CD4-positive, CD25-positive, alpha-beta regulatory T cell (primary cell): ENCODE measurements at regions not wholly inside any gene's neighbourhood (a gene's known extent, or its start where the extent isn't known, plus 50 kb on each side); places are given as distances from the start of the nearest gene placed in this dataset.

Source experiments
- ATAC-seq, 2 donors: fragments of 150-1000 bp; cut with Tn5 transposase; one replicate each; pipeline ENCODE4 v1.10.0; 2021; ENCODE audit warnings: low read depth in 2 of 2, moderate number of reproducible peaks in 2 of 2, moderate library complexity in 1 of 2
- DNase-seq, 3 donors: peaks; one replicate each; pipeline versions ENCODE4 v3.0.0 to v3.0.0-alpha.2; 2012 to 2022; ENCODE audit warnings: mixed read lengths in 1 of 3
- H3K27ac ChIP-seq: one replicate; pipeline ENCODE4 v1.7.0; 2013; ENCODE audit warnings: mild to moderate bottlenecking, low read length; ENCODE audit not compliant: insufficient read depth, poor library complexity, severe bottlenecking
- H3K27me3 ChIP-seq: one replicate; pipeline ENCODE4 v1.7.0; 2013; ENCODE audit warnings: low read length; ENCODE audit not compliant: control insufficient read depth, insufficient read depth
- H3K36me3 ChIP-seq: one replicate; pipeline ENCODE4 v1.7.0; 2013; ENCODE audit warnings: mild to moderate bottlenecking, low read length, moderate library complexity; ENCODE audit not compliant: control insufficient read depth, insufficient read depth
- H3K4me1 ChIP-seq: 2 replicates; pipeline ENCODE4 v1.7.0; 2013; ENCODE audit warnings: mild to moderate bottlenecking, low read length; ENCODE audit not compliant: insufficient read depth, control insufficient read depth, poor library complexity, severe bottlenecking
- H3K4me3 ChIP-seq: one replicate; pipeline ENCODE4 v1.7.0; 2013; ENCODE audit warnings: low read depth, mild to moderate bottlenecking, low read length, moderate library complexity
- H3K9me3 ChIP-seq, 2 experiments: 1 replicate in 1 of 2; 2 replicates in 1 of 2; pipeline ENCODE4 v1.7.0; 2013; ENCODE audit warnings: low read length in 2 of 2, mild to moderate bottlenecking in 1 of 2, moderate library complexity in 1 of 2; ENCODE audit not compliant: control insufficient read depth in 2 of 2
- H3K27ac Mint-ChIP-seq, 3 donors: one replicate each; pipeline ENCODE4 v1.8.0; 2020 to 2022; ENCODE audit warnings: mild to moderate bottlenecking in 3 of 3, mixed read lengths in 3 of 3, moderate library complexity in 2 of 3
- H3K27me3 Mint-ChIP-seq: one replicate; pipeline ENCODE4 v1.8.0; 2022; ENCODE audit warnings: mild to moderate bottlenecking, mixed read lengths
- H3K36me3 Mint-ChIP-seq: one replicate; pipeline ENCODE4 v1.8.0; 2020; ENCODE audit warnings: mixed read lengths
- H3K4me1 Mint-ChIP-seq, 4 donors: one replicate each; pipeline ENCODE4 v1.8.0; 2020 to 2022; ENCODE audit warnings: mixed read lengths in 4 of 4, mild to moderate bottlenecking in 1 of 4
- H3K4me3 Mint-ChIP-seq, 4 donors: one replicate each; pipeline ENCODE4 v1.8.0; 2020 to 2022; ENCODE audit warnings: mild to moderate bottlenecking in 4 of 4, mixed read lengths in 4 of 4, moderate library complexity in 3 of 4
- H3K9me3 Mint-ChIP-seq, 7 donors: one replicate each; pipeline ENCODE4 v1.8.0; 2020 to 2022; ENCODE audit warnings: mixed read lengths in 7 of 7, mild to moderate bottlenecking in 3 of 7, moderate library complexity in 2 of 7

DNA sequence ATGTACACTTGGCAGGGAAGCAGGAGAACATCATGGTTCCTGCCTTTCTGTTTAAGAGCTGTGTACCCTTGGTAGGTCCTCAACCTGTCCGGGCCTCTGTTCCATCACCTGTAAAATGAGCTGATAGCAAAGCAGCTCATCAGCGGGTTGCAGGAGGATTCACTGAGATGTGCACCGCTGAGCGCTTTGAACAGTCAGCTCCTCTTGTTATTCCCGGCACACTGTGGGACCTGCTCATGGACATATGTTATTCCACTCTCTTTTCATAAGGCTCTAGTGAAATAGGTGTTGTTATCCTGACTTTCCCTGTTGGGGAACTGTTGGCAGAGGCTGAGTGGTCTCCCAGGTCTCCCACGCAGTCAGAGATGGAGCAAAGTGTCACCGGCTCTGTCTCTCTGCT, 497.5 kb upstream of the ZMIZ1 start:
- no peak overlapping the region for H3K27ac ChIP-seq
- no peak for ATAC-seq
- peaks cover 5% of the 10 kb centered on the region for H3K27me3 Mint-ChIP-seq

DNA sequence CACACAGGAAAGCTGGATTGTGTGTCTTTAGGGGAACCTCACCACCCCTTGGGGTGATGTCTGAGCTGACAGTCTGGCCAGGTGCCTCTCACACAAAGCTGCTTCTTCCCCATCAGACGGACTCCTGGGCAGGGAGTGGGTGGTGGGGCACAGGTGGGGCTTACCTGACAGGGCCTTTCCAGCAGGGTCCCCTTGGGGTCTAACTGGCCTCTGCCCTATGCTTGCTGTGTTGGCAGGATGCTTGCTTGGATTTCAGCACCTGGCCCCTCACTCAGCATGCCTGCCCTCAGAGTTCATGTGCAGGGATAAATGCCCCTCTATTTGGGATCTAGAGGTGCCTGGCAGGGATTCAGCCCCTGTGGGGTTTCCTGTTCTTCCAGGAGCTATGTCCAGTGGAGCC, 496.9 kb upstream of the ZMIZ1 start:
- Mint-ChIP-seq H3K27me3 (peaks cover 5% of the 10 kb centered on the region), H3K9me3 (no peaks in the 10 kb centered on the region), H3K36me3 (no peaks in the 10 kb centered on the region), H3K4me1 (no peaks in the 10 kb centered on the region), H3K4me3 (no peak overlapping the region), H3K27ac (no peak overlapping the region)
- ATAC-seq (no peak), DNase-seq (no peak)
- Histone ChIP-seq H3K27ac (no peak overlapping the region), H3K27me3 (no peaks in the 10 kb centered on the region), H3K9me3 (no peaks in the 10 kb centered on the region), H3K4me1 (no peaks in the 10 kb centered on the region), H3K36me3 (no peaks in the 10 kb centered on the region), H3K4me3 (no peak overlapping the region)

More for the DNA sequence above, 497.5 kb upstream of the ZMIZ1 start:
- Mint-ChIP-seq H3K36me3 (no peaks in the 10 kb centered on the region), H3K4me3 (no peak overlapping the region), H3K27ac (peak overlapping the region in 1 of 3 donors; percentile 1), H3K4me1 (no peaks in the 10 kb centered on the region), H3K9me3 (no peaks in the 10 kb centered on the region)
- Histone ChIP-seq H3K9me3 (no peaks in the 10 kb centered on the region), H3K36me3 (no peaks in the 10 kb centered on the region), H3K27me3 (no peaks in the 10 kb centered on the region), H3K4me1 (no peaks in the 10 kb centered on the region), H3K4me3 (no peak overlapping the region)
- DNase-seq: no peak

- H3K9me3 Mint-ChIP-seq: no peaks in the 10 kb centered on the region
- peaks cover 5% of the 10 kb centered on the region for H3K27me3 Mint-ChIP-seq
- DNase-seq: no peak
- no peak for ATAC-seq
- no peaks in the 10 kb centered on the region for H3K9me3 ChIP-seq
- no peak overlapping the region for H3K4me3 ChIP-seq
- H3K36me3 ChIP-seq: no peaks in the 10 kb centered on the region
- no peak overlapping the region for H3K27ac Mint-ChIP-seq
- H3K36me3 Mint-ChIP-seq: no peaks in the 10 kb centered on the region
- H3K4me1 Mint-ChIP-seq: no peaks in the 10 kb centered on the region
- H3K27ac ChIP-seq: no peak overlapping the region
- H3K4me1 ChIP-seq: no peaks in the 10 kb centered on the region
- H3K27me3 ChIP-seq: no peaks in the 10 kb centered on the region
- H3K4me3 Mint-ChIP-seq: no peak overlapping the region
Measured at GRCh38 chr10:78572565-78572964, 496.2 kb upstream of the ZMIZ1 start.

GRCh38 chr10:78574547-78574946, 494.2 kb upstream of the ZMIZ1 start:
- DNase-seq: no peak
- no peak for ATAC-seq
- no peak overlapping the region for H3K4me3 Mint-ChIP-seq
- no peaks in the 10 kb centered on the region for H3K27me3 ChIP-seq
- H3K27ac Mint-ChIP-seq: no peak overlapping the region
- no peak overlapping the region for H3K27ac ChIP-seq
- H3K4me3 ChIP-seq: no peak overlapping the region
- H3K9me3 ChIP-seq: no peaks in the 10 kb centered on the region
- H3K36me3 Mint-ChIP-seq: no peaks in the 10 kb centered on the region
- no peaks in the 10 kb centered on the region for H3K9me3 Mint-ChIP-seq
- peaks cover 5% of the 10 kb centered on the region for H3K27me3 Mint-ChIP-seq
- H3K4me1 ChIP-seq: no peaks in the 10 kb centered on the region
- peaks cover 0 to 10% (median 5%) of the 10 kb centered on the region in 4 donors for H3K4me1 Mint-ChIP-seq
- H3K36me3 ChIP-seq: no peaks in the 10 kb centered on the region

DNA sequence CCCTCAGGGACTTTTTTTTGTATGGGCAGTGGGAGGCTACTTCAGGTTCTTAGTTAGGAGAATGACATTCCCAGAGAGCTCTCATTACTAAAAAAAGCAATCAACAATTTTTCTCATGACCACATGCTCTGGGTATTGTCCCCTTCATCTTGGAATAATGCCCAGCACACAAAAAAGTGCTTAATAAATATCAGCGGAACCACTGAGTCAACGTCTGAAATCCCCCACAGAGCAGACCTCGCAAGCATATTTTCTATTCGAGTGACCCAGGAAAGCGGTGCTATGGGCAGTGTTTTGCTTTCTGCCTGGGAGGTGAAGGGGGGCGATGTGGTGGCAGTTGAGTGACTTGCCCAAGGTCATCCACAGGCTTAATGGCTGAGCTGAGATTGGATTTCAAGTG, 493.4 kb upstream of the ZMIZ1 start:
- Histone ChIP-seq H3K4me3 (no peak overlapping the region), H3K27me3 (no peaks in the 10 kb centered on the region), H3K4me1 (no peaks in the 10 kb centered on the region), H3K36me3 (no peaks in the 10 kb centered on the region), H3K9me3 (no peaks in the 10 kb centered on the region), H3K27ac (no peak overlapping the region)
- Mint-ChIP-seq H3K36me3 (no peaks in the 10 kb centered on the region), H3K27me3 (no peaks in the 10 kb centered on the region), H3K9me3 (no peaks in the 10 kb centered on the region), H3K4me1 (peaks cover 0 to 10% (median 5%) of the 10 kb centered on the region in 4 donors), H3K27ac (no peak overlapping the region), H3K4me3 (no peak overlapping the region)
- DNase-seq: no peak
- ATAC-seq: no peak

DNA sequence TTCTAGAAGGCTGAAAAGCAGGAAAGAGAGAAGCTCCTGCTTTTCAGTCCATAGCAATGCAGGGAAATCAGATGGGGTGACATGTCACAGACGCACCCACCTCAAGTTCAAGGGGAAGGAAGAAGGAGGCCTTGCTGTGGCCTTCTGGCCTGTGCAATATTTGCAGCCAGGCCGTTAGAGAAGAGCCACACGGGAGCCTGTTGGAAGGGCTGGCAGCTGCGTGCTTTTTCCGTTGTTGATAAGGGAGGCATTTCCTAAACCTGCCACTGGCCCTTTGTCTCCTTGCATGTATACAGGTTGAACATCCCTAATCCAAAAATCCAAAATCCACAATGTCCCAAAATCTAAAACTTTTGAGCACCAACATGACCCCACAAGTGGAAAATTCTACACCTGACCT, 492.5 kb upstream of the ZMIZ1 start:
- H3K4me1 ChIP-seq: no peaks in the 10 kb centered on the region
- Mint-ChIP-seq H3K4me3 (no peak overlapping the region), H3K27ac (no peak overlapping the region), H3K4me1 (peaks cover 0 to 10% (median 5%) of the 10 kb centered on the region in 4 donors), H3K9me3 (no peaks in the 10 kb centered on the region), H3K36me3 (no peaks in the 10 kb centered on the region), H3K27me3 (no peaks in the 10 kb centered on the region)
- H3K27me3 ChIP-seq: no peaks in the 10 kb centered on the region
- H3K27ac ChIP-seq: no peak overlapping the region
- no peak for ATAC-seq
- no peak overlapping the region for H3K4me3 ChIP-seq
- no peaks in the 10 kb centered on the region for H3K9me3 ChIP-seq
- DNase-seq: no peak
- H3K36me3 ChIP-seq: no peaks in the 10 kb centered on the region

DNA sequence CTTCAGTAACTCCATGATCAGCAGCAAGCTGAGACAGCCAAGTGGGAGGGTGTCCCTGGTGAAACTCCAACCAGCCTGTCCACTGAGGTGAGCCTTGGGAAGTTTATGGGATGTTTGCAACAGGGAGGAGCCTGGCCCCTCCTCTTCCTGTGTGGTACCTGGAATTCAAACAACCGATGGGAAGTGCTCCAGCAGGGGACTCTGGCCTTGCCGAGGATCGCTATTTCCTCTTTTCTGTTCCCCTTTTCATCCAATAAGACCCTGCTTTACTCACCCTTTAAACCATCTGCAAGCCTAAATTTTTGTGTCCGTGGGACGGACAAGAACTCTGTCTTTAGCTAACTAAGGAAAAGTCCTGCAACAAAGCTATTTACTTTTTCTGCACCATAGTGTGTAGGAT, 491.1 kb upstream of the ZMIZ1 start:
- H3K36me3 Mint-ChIP-seq: no peaks in the 10 kb centered on the region
- H3K27ac Mint-ChIP-seq: no peak overlapping the region
- Histone ChIP-seq H3K27me3 (no peaks in the 10 kb centered on the region), H3K9me3 (no peaks in the 10 kb centered on the region), H3K27ac (no peak overlapping the region), H3K4me3 (no peak overlapping the region), H3K36me3 (no peaks in the 10 kb centered on the region), H3K4me1 (no peaks in the 10 kb centered on the region)
- H3K4me1 Mint-ChIP-seq: peaks cover 0 to 10% (median 5%) of the 10 kb centered on the region in 4 donors
- DNase-seq: no peak
- no peak for ATAC-seq
- H3K4me3 Mint-ChIP-seq: no peak overlapping the region
- H3K27me3 Mint-ChIP-seq: no peaks in the 10 kb centered on the region
- H3K9me3 Mint-ChIP-seq: no peaks in the 10 kb centered on the region

DNA sequence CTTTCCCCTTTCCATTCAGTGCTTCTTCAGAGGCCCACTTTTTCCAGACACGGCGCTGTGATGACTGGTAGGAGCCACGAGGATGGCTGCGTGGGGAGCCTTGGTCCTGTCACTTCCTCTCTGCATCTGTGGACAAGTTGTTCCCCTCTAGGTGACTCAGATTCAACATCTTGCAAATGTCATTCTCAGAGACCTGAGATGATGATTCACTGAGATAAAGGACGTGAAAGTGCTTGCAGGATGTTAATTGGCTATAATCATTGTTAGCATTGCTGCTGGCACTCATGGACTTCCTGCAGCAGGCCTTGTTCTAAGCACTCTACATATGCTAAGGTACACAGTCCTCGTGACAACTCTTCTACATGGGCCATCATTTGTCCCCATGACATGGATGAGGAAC, 489.8 kb upstream of the ZMIZ1 start:
- Mint-ChIP-seq H3K36me3 (no peaks in the 10 kb centered on the region), H3K9me3 (no peaks in the 10 kb centered on the region), H3K4me1 (peaks cover 0 to 10% (median 5%) of the 10 kb centered on the region in 4 donors), H3K27ac (no peak overlapping the region), H3K27me3 (no peaks in the 10 kb centered on the region), H3K4me3 (no peak overlapping the region)
- H3K36me3 ChIP-seq: no peaks in the 10 kb centered on the region
- ATAC-seq (peak; percentile 77), DNase-seq (peak in 1 of 3 donors; percentile 60)
- H3K4me3 ChIP-seq: no peak overlapping the region
- H3K27me3 ChIP-seq: no peaks in the 10 kb centered on the region
- H3K9me3 ChIP-seq: no peaks in the 10 kb centered on the region
- H3K4me1 ChIP-seq: no peaks in the 10 kb centered on the region
- H3K27ac ChIP-seq: no peak overlapping the region
